NCI-H460 (cell line): ENCODE measurements at regions not wholly inside any gene's neighbourhood (a gene's known extent, or its start where the extent isn't known, plus 50 kb on each side); places are given as distances from the start of the nearest gene placed in this dataset.
A peak's percentile ranks its signal among the peaks of the same experiment; 100 is the strongest.
"Not testable (repeated sequence)": the region's sequence is repeated elsewhere in the genome, so short reads cannot be mapped to it uniquely, and the experiment has no call there.

Experiments used
- DNase-seq: peaks from one replicate; pipeline ENCODE4 v3.0.0-alpha.2; 2016; ENCODE audit warnings: low read depth; ENCODE audit errors: extremely low read depth

GRCh38 chr13:67438465-67438864, 208.3 kb upstream of the PCDH9 start:
- DNase-seq: peak; percentile 11

GRCh38 chr13:67437244-67437643, 207.1 kb upstream of the PCDH9 start:
- no peak for DNase-seq

- DNase-seq: no peak
Measured at GRCh38 chr13:67421475-67421874, 191.3 kb upstream of the PCDH9 start.

GRCh38 chr13:67416047-67416925, 186.2 kb upstream of the PCDH9 start:
- DNase-seq: no peak

GRCh38 chr13:67410645-67411044, 180.5 kb upstream of the PCDH9 start:
- no peak for DNase-seq

- no peak for DNase-seq
Measured at GRCh38 chr13:67408798-67409197, 178.7 kb upstream of the PCDH9 start.

- no peak for DNase-seq
Measured at GRCh38 chr13:67402546-67402945, 172.4 kb upstream of the PCDH9 start.

- no peak for DNase-seq
Measured at GRCh38 chr13:67395577-67395976, 165.4 kb upstream of the PCDH9 start.

- no peak for DNase-seq
Measured at GRCh38 chr13:67392014-67392413, 161.9 kb upstream of the PCDH9 start.

- no peak for DNase-seq
Measured at GRCh38 chr13:67390462-67391086, 160.4 kb upstream of the PCDH9 start.

GRCh38 chr13:67389171-67389570, 159.0 kb upstream of the PCDH9 start:
- DNase-seq: no peak

- not testable (repeated sequence) for DNase-seq
Measured at GRCh38 chr13:67383109-67383757, 153.1 kb upstream of the PCDH9 start.

GRCh38 chr13:67377919-67378318, 147.8 kb upstream of the PCDH9 start:
- DNase-seq: no peak

GRCh38 chr13:67374391-67374790, 144.3 kb upstream of the PCDH9 start:
- DNase-seq: no peak

- no peak for DNase-seq
Measured at GRCh38 chr13:67372868-67373464, 142.8 kb upstream of the PCDH9 start.

GRCh38 chr13:67369895-67370660, 139.9 kb upstream of the PCDH9 start:
- no peak for DNase-seq

GRCh38 chr13:67367399-67367798, 137.3 kb upstream of the PCDH9 start:
- no peak for DNase-seq

- no peak for DNase-seq
Measured at GRCh38 chr13:67366533-67366932, 136.4 kb upstream of the PCDH9 start.

- DNase-seq: no peak
Measured at GRCh38 chr13:67355812-67356476, 125.8 kb upstream of the PCDH9 start.

GRCh38 chr13:67353941-67354340, 123.8 kb upstream of the PCDH9 start:
- DNase-seq: no peak
